ENCODE measurements at regions not wholly inside any gene's neighbourhood (a gene's known extent, or its start where the extent isn't known, plus 50 kb on each side); places are given as distances from the start of the nearest gene placed in this dataset.

- TF ChIP-seq CTCF (IDR thresholded peaks at IDR 0.05 in 2 of 3, conservative IDR thresholded peaks at IDR 0.05 in 1 of 3; ENCODE audit: borderline replicate concordance in 1 of 3, insufficient read depth in 1 of 3, low read depth in 2 of 3, low read length in 2 of 3) (peak in 2 of 3 experiments; percentile 29 to 36; a peak in 2 of 6 replicates), POLR2AphosphoS5 (IDR thresholded peaks at IDR 0.05; ENCODE audit: low read depth, low read length) (no peak), RAD21 (IDR thresholded peaks at IDR 0.05; ENCODE audit: low read depth) (no peak), EZH2 (IDR thresholded peaks at IDR 0.05) (no peak)
Observed at GRCh38 chr16:27671410-27671809, 121.5 kb downstream of the KATNIP start.
